ENCODE measurements at regions not wholly inside any gene's neighbourhood (a gene's known extent, or its start where the extent isn't known, plus 50 kb on each side); places are given as distances from the start of the nearest gene placed in this dataset.
A peak's percentile ranks its signal among the peaks of the same experiment; 100 is the strongest.
"Not testable (repeated sequence)": the region's sequence is repeated elsewhere in the genome, so short reads cannot be mapped to it uniquely, and the experiment has no call there.

GRCh38 chr14:41541333-41541732 lies 65.3 kb upstream of the LRFN5 start:
- Histone ChIP-seq H4K20me1 (ENCODE audit: low read depth, low read length) (no peaks in the 10 kb centered on the region), H3K4me3 (ENCODE audit: insufficient read depth, low read length, poor library complexity, severe bottlenecking) (no peak overlapping the region), H3K27ac (ENCODE audit: low read depth, low read length) (no peak overlapping the region), H3K27me3 (ENCODE audit: low read length) (no peaks in the 10 kb centered on the region), H3K36me3 (ENCODE audit: low read length) (no peaks in the 10 kb centered on the region), H3K79me2 (ENCODE audit: insufficient read depth, low read length) (no peaks in the 10 kb centered on the region), H3K4me2 (ENCODE audit: low read depth, low read length, poor library complexity, severe bottlenecking) (no peak overlapping the region), H3K9ac (ENCODE audit: low read length) (no peak overlapping the region), H2AFZ (ENCODE audit: low read depth, low read length, severe bottlenecking) (no peak overlapping the region), H3K9me2 (replicated peaks; ENCODE audit: insufficient read depth, low read length) (no peaks in the 10 kb centered on the region), H3K9me3 (ENCODE audit: insufficient read depth, low read length) (0 out of 2 replicates have a peak, but pooled peaks cover 6% of the 10 kb centered on the region), H3F3A (ENCODE audit: insufficient read depth) (no peaks in the 10 kb centered on the region)
- TF ChIP-seq EZH2phosphoT487 (conservative IDR thresholded peaks at IDR 0.05; ENCODE audit: low read length): no peak
- no peak for TF ChIP-seq CTCF (IDR thresholded peaks at IDR 0.05; ENCODE audit: insufficient read depth, low read length, poor library complexity, severe bottlenecking)

GRCh38 chr14:41532255-41532654 lies 74.4 kb upstream of the LRFN5 start:
- no peaks in the 10 kb centered on the region for H3K9me2 ChIP-seq (replicated peaks; ENCODE audit: insufficient read depth, low read length)
- no peak overlapping the region for H3K4me3 ChIP-seq (ENCODE audit: insufficient read depth, low read length, poor library complexity, severe bottlenecking)
- no peak for TF ChIP-seq CTCF (IDR thresholded peaks at IDR 0.05; ENCODE audit: insufficient read depth, low read length, poor library complexity, severe bottlenecking)
- TF ChIP-seq EZH2phosphoT487 (conservative IDR thresholded peaks at IDR 0.05; ENCODE audit: low read length): no peak
- no peaks in the 10 kb centered on the region for H3K36me3 ChIP-seq (ENCODE audit: low read length)
- H4K20me1 ChIP-seq (ENCODE audit: low read depth, low read length): no peaks in the 10 kb centered on the region
- no peak overlapping the region for H3K9ac ChIP-seq (ENCODE audit: low read length)
- H3K4me2 ChIP-seq (ENCODE audit: low read depth, low read length, poor library complexity, severe bottlenecking): no peak overlapping the region
- H3K27ac ChIP-seq (ENCODE audit: low read depth, low read length): no peak overlapping the region
- no peak overlapping the region for H2AFZ ChIP-seq (ENCODE audit: low read depth, low read length, severe bottlenecking)
- no peaks in the 10 kb centered on the region for H3K27me3 ChIP-seq (ENCODE audit: low read length)
- no peaks in the 10 kb centered on the region for H3K79me2 ChIP-seq (ENCODE audit: insufficient read depth, low read length)
- H3K9me3 ChIP-seq (ENCODE audit: insufficient read depth, low read length): no peaks in the 10 kb centered on the region
- no peaks in the 10 kb centered on the region for H3F3A ChIP-seq (ENCODE audit: insufficient read depth)

- Histone ChIP-seq H3K9me3 (ENCODE audit: insufficient read depth, low read length) (no peaks in the 10 kb centered on the region), H3K4me3 (ENCODE audit: insufficient read depth, low read length, poor library complexity, severe bottlenecking) (no peak overlapping the region), H3K79me2 (ENCODE audit: insufficient read depth, low read length) (no peaks in the 10 kb centered on the region), H3K9ac (ENCODE audit: low read length) (no peak overlapping the region), H4K20me1 (ENCODE audit: low read depth, low read length) (no peaks in the 10 kb centered on the region), H2AFZ (ENCODE audit: low read depth, low read length, severe bottlenecking) (peak overlapping the region; percentile 24), H3K9me2 (replicated peaks; ENCODE audit: insufficient read depth, low read length) (no peaks in the 10 kb centered on the region), H3K36me3 (ENCODE audit: low read length) (no peaks in the 10 kb centered on the region), H3K4me2 (ENCODE audit: low read depth, low read length, poor library complexity, severe bottlenecking) (no peak overlapping the region), H3F3A (ENCODE audit: insufficient read depth) (no peaks in the 10 kb centered on the region), H3K27ac (ENCODE audit: low read depth, low read length) (no peak overlapping the region), H3K27me3 (ENCODE audit: low read length) (no peaks in the 10 kb centered on the region)
- TF ChIP-seq CTCF (IDR thresholded peaks at IDR 0.05; ENCODE audit: insufficient read depth, low read length, poor library complexity, severe bottlenecking) (no peak), EZH2phosphoT487 (conservative IDR thresholded peaks at IDR 0.05; ENCODE audit: low read length) (no peak)
These were observed 84.8 kb upstream of the LRFN5 start for GRCh38 chr14:41521891-41522290.

GRCh38 chr14:41518030-41518429 lies 88.6 kb upstream of the LRFN5 start:
- not testable (repeated sequence) for H3K4me2 ChIP-seq (ENCODE audit: low read depth, low read length, poor library complexity, severe bottlenecking); H3K9me3 ChIP-seq (ENCODE audit: insufficient read depth, low read length); H3K9ac ChIP-seq (ENCODE audit: low read length); H3K27me3 ChIP-seq (ENCODE audit: low read length); H3K4me3 ChIP-seq (ENCODE audit: insufficient read depth, low read length, poor library complexity, severe bottlenecking); H4K20me1 ChIP-seq (ENCODE audit: low read depth, low read length); H3F3A ChIP-seq (ENCODE audit: insufficient read depth); H3K27ac ChIP-seq (ENCODE audit: low read depth, low read length); H3K36me3 ChIP-seq (ENCODE audit: low read length); H2AFZ ChIP-seq (ENCODE audit: low read depth, low read length, severe bottlenecking); H3K9me2 ChIP-seq (replicated peaks; ENCODE audit: insufficient read depth, low read length); H3K79me2 ChIP-seq (ENCODE audit: insufficient read depth, low read length)
